Natural killer cell (primary cell): ENCODE measurements at regions not wholly inside any gene's neighbourhood (a gene's known extent, or its start where the extent isn't known, plus 50 kb on each side); places are given as distances from the start of the nearest gene placed in this dataset.

Experiments used
- ATAC-seq, 3 donors: fragments of 150-1000 bp in 2 of 3; fragments of 200-7000 bp in 1 of 3; cut with Tn5 transposase; 1 replicate in 1 of 3; 2 replicates in 2 of 3; pipeline ENCODE4 v1.10.0; 2021; ENCODE audit warnings: mild to moderate bottlenecking in 2 of 3, moderate library complexity in 2 of 3
- DNase-seq, 2 donors: peaks; one replicate each; pipeline versions ENCODE4 v3.0.0 to v3.0.0-alpha.2; 2013 to 2021; ENCODE audit warnings: mixed read lengths in 1 of 2
- H3K27ac ChIP-seq: one replicate; pipeline ENCODE4 v1.5.1; 2013; ENCODE audit warnings: mild to moderate bottlenecking, low read length
- H3K27me3 ChIP-seq: one replicate; pipeline ENCODE4 v1.6.1; 2013; ENCODE audit warnings: low read length; ENCODE audit not compliant: control insufficient read depth, insufficient read depth
- H3K36me3 ChIP-seq: one replicate; pipeline ENCODE4 v1.6.1; 2013; ENCODE audit warnings: low read length; ENCODE audit not compliant: control insufficient read depth, insufficient read depth
- H3K4me1 ChIP-seq: one replicate; pipeline ENCODE4 v1.6.1; 2013; ENCODE audit warnings: low read length; ENCODE audit not compliant: control insufficient read depth, insufficient read depth
- H3K4me3 ChIP-seq: one replicate; pipeline ENCODE4 v1.5.1; 2013; ENCODE audit warnings: low read length
- H3K9me3 ChIP-seq: one replicate; pipeline ENCODE4 v1.6.1; 2013; ENCODE audit warnings: low read length; ENCODE audit not compliant: control insufficient read depth, insufficient read depth
- H3K27ac Mint-ChIP-seq, 2 donors: one replicate each; pipeline ENCODE4 v1.8.0; 2022; ENCODE audit warnings: mild to moderate bottlenecking in 2 of 2, mixed read lengths in 2 of 2, moderate library complexity in 1 of 2
- H3K27me3 Mint-ChIP-seq, 2 donors: one replicate each; pipeline ENCODE4 v1.8.0; 2022; ENCODE audit warnings: low read depth in 2 of 2, mixed read lengths in 2 of 2
- H3K36me3 Mint-ChIP-seq: one replicate; pipeline ENCODE4 v1.8.0; 2022; ENCODE audit warnings: mixed read lengths
- H3K4me1 Mint-ChIP-seq, 2 donors: one replicate each; pipeline ENCODE4 v1.8.0; 2022; ENCODE audit warnings: mixed read lengths in 2 of 2
- H3K4me3 Mint-ChIP-seq: one replicate; pipeline ENCODE4 v1.8.0; 2022; ENCODE audit warnings: mild to moderate bottlenecking, moderate library complexity, mixed read lengths
- H3K9me3 Mint-ChIP-seq, 2 donors: one replicate each; pipeline ENCODE4 v1.8.0; 2022; ENCODE audit warnings: mixed read lengths in 2 of 2
- CTCF ChIP-seq: fragments of 200-600 bp; IDR thresholded peaks from one replicate; pipeline ENCODE4 v1.8.0; 2022; ENCODE audit warnings: antibody characterized with exemption
- WGBS: methylation state at CpG from one replicate; pipeline ENCODE4 v1.1.7; 2013; ENCODE audit warnings: missing lambda C conversion rate; ENCODE audit not compliant: insufficient coverage; 5-methylcytosine and 5-hydroxymethylcytosine counted together
- intact Hi-C: fragments of 100-400 bp; cut with micrococcal nuclease; formaldehyde crosslinking; loops from one replicate; pipeline ENCODE4 v1.14.2; 2022

DNA sequence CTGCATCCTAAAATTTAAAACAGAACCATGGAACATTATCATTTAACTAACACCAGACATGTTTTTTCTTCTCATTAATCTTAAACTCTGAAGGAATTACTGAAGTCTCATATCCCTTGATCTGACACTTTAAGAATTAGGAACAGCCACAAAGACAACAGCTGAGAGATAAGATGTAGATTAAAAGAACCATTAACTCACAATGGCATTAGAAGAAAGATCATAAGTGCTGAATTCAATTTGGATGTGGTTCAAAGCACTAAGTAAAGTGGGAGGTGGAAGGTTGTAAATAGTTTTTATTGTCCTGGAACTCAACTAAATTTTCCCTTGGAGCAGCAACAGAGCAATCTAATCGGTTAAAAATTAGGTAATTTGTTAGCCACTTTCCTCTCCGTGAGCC lies 199.0 kb upstream of the ATP2B1 start:
- 100% methylated on average over 2 of the region's 2 CpGs for WGBS
- no peaks in the 10 kb centered on the region for H3K9me3 ChIP-seq
- no peak overlapping the region for H3K27ac Mint-ChIP-seq
- no peaks in the 10 kb centered on the region for H3K27me3 ChIP-seq
- H3K4me3 Mint-ChIP-seq = no peak overlapping the region
- no peaks in the 10 kb centered on the region for H3K9me3 Mint-ChIP-seq
- H3K36me3 ChIP-seq = no peaks in the 10 kb centered on the region
- ATAC-seq (no peak), DNase-seq (no peak)
- H3K4me1 Mint-ChIP-seq = no peaks in the 10 kb centered on the region
- no peak overlapping the region for H3K27ac ChIP-seq
- H3K4me3 ChIP-seq = no peak overlapping the region
- TF ChIP-seq CTCF = no peak
- peaks cover 0 to 3% of the 10 kb centered on the region in 2 donors for H3K27me3 Mint-ChIP-seq
- no peaks in the 10 kb centered on the region for H3K36me3 Mint-ChIP-seq
- no peaks in the 10 kb centered on the region for H3K4me1 ChIP-seq
- intact Hi-C loops = no loop called here

- Histone ChIP-seq H3K4me3 (no peak overlapping the region), H3K27ac (no peak overlapping the region), H3K4me1 (no peaks in the 10 kb centered on the region), H3K27me3 (no peaks in the 10 kb centered on the region), H3K36me3 (no peaks in the 10 kb centered on the region), H3K9me3 (no peaks in the 10 kb centered on the region)
- intact Hi-C loops = no loop called here
- H3K4me3 Mint-ChIP-seq = no peak overlapping the region
- peaks cover 0 to 3% of the 10 kb centered on the region in 2 donors for H3K27me3 Mint-ChIP-seq
- no peaks in the 10 kb centered on the region for H3K36me3 Mint-ChIP-seq
- no peak for TF ChIP-seq CTCF
- ATAC-seq = no peak
- no peak for DNase-seq
- WGBS = 92% methylated on average over 4 of the region's 4 CpGs
- H3K9me3 Mint-ChIP-seq = no peaks in the 10 kb centered on the region
- H3K27ac Mint-ChIP-seq = no peak overlapping the region
- no peaks in the 10 kb centered on the region for H3K4me1 Mint-ChIP-seq
Measured at GRCh38 chr12:89906824-89907223, 198.2 kb upstream of the ATP2B1 start.

DNA sequence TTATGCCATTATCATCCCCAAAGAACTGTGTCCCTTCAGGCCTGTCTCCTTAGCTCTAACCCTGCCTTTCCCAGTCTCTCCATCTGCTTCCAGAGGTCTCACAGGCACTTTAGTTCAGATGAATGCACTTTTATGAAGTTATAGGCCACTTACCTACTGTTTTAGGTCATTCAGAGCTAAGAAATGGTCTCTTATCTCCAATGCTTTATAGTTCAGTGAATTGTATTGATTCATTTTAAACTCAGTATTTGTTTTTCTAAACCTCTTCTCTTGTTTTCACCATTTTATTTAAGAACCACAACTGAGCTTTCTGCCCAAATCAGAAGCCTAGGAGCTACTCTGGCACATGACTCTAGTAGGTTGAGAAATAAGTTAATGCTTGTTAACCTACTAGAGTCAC lies 197.5 kb upstream of the ATP2B1 start:
- H3K27ac ChIP-seq = no peak overlapping the region
- TF ChIP-seq CTCF = no peak
- Mint-ChIP-seq H3K4me1 (no peaks in the 10 kb centered on the region), H3K36me3 (no peaks in the 10 kb centered on the region), H3K9me3 (no peaks in the 10 kb centered on the region), H3K4me3 (no peak overlapping the region), H3K27me3 (peaks cover 0 to 3% of the 10 kb centered on the region in 2 donors), H3K27ac (no peak overlapping the region)
- ATAC-seq (no peak), DNase-seq (no peak)
- no peaks in the 10 kb centered on the region for H3K27me3 ChIP-seq
- H3K4me1 ChIP-seq = no peaks in the 10 kb centered on the region
- H3K9me3 ChIP-seq = no peaks in the 10 kb centered on the region
- no peaks in the 10 kb centered on the region for H3K36me3 ChIP-seq
- intact Hi-C loops = no loop called here
- H3K4me3 ChIP-seq = no peak overlapping the region

- Histone ChIP-seq H3K27ac (no peak overlapping the region), H3K27me3 (no peaks in the 10 kb centered on the region), H3K4me1 (no peaks in the 10 kb centered on the region), H3K36me3 (no peaks in the 10 kb centered on the region), H3K4me3 (no peak overlapping the region), H3K9me3 (no peaks in the 10 kb centered on the region)
- intact Hi-C loops = no loop called here
- no peaks in the 10 kb centered on the region for H3K36me3 Mint-ChIP-seq
- peaks cover 0 to 3% of the 10 kb centered on the region in 2 donors for H3K27me3 Mint-ChIP-seq
- no peaks in the 10 kb centered on the region for H3K4me1 Mint-ChIP-seq
- H3K27ac Mint-ChIP-seq = no peak overlapping the region
- no peaks in the 10 kb centered on the region for H3K9me3 Mint-ChIP-seq
- no peak for TF ChIP-seq CTCF
- DNase-seq (no peak), ATAC-seq (no peak)
- no peak overlapping the region for H3K4me3 Mint-ChIP-seq
- 47% methylated on average over 1 of the region's 1 CpG for WGBS
Measured at GRCh38 chr12:89901906-89902642, 193.4 kb upstream of the ATP2B1 start.
